RWPE1 (cell line): ENCODE measurements at regions not wholly inside any gene's neighbourhood (a gene's known extent, or its start where the extent isn't known, plus 50 kb on each side); places are given as distances from the start of the nearest gene placed in this dataset.
"Not testable (repeated sequence)": the region's sequence is repeated elsewhere in the genome, so short reads cannot be mapped to it uniquely, and the experiment has no call there.

Source experiments
- CTCF ChIA-PET: fragments of 350-600 bp; sonication (Branson Sonifier 250); formaldehyde crosslinking; extraction: SDS; loops from one replicate; lab custom pipeline; 2021; lab: Yijun Ruan, JAX
- POLR2A ChIA-PET: fragments of 400-600 bp; formaldehyde crosslinking; extraction: SDS; loops from one replicate; lab custom pipeline; 2020; ENCODE audit warnings: antibody characterized with exemption; ENCODE audit not compliant: low non-redundant PET; lab: Yijun Ruan, JAX
- DNase-seq: peaks from one replicate; pipeline ENCODE4 v3.0.0; 2012; ENCODE audit warnings: low spot score
- H3K27ac ChIP-seq: fragments of 450-650 bp; 2 replicates; pipeline ENCODE4 v1.5.1; 2017
- CTCF ChIP-seq: fragments of 450-650 bp; conservative IDR thresholded peaks from 2 replicates; pipeline ENCODE4 v1.5.1; 2017; ENCODE audit warnings: low read depth, mild to moderate bottlenecking

GRCh38 chr3:64368257-64369020, 143.2 kb upstream of the PRICKLE2 start:
- ChIA-PET POLR2A (no interaction called here), CTCF (interaction anchor here (0.7 kb wide), 1 partner anchor 712 kb away, joined by 3 read pairs; no protein-coding TSS in a partner anchor)
- H3K27ac ChIP-seq = no peak overlapping the region
- TF ChIP-seq CTCF = no peak
- no peak for DNase-seq

DNA sequence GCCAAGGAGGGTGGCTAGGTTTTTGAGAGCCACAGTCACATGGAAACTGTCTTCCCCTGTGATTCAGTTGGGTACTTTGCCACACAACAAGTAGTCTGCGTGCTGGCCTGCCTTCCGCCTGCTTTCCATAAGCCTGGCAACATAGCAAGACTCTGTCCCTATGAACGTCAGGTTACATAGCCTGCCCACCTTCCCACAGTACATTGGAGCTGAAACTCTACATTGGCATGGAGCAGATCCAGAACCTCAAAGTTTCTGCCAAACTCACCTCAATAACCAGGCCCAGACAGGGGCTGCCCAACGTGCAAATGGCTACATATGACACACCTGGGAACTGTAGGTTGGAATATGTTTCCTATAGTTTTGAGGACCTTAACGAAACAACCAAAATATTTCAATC, 140.6 kb upstream of the PRICKLE2 start:
- no peak overlapping the region for H3K27ac ChIP-seq
- ChIA-PET CTCF (no interaction called here), POLR2A (no interaction called here)
- no peak for TF ChIP-seq CTCF
- no peak for DNase-seq

GRCh38 chr3:64363842-64364241, 138.6 kb upstream of the PRICKLE2 start:
- CTCF ChIA-PET = no interaction called here
- no peak for DNase-seq
- no peak overlapping the region for H3K27ac ChIP-seq
- TF ChIP-seq CTCF = no peak
- POLR2A ChIA-PET = no interaction called here

- CTCF ChIA-PET = interaction anchor here (0.6 kb wide), 1 partner anchor 421 kb away, joined by 3 read pairs; no protein-coding TSS in a partner anchor
- TF ChIP-seq CTCF = no peak
- no peak overlapping the region for H3K27ac ChIP-seq
- DNase-seq = peak; percentile 11
- POLR2A ChIA-PET = no interaction called here
Observed at GRCh38 chr3:64361962-64362735, 136.9 kb upstream of the PRICKLE2 start.

DNA sequence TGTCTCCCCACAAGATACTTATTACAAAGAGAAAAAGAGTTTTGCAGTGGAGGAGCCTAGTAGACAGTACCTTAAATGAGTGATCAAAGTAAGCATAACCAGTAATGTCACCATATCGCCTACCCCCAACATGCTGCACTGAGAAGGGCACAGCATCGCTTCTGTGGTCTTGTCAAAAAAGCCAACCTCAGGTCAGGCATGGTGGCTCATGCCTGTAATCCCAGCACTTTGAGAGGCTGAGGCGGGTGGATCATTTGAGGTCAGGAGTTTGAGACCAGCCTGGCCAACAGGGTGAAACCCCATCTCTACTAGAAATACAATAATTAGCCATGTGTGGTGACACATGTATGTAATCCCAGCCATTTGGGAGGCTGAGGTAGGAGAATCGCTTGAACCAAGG, 135.8 kb upstream of the PRICKLE2 start:
- CTCF ChIA-PET, POLR2A ChIA-PET, DNase-seq: not testable (repeated sequence)
- peak overlapping the region; percentile 61 for H3K27ac ChIP-seq

- no peak overlapping the region for H3K27ac ChIP-seq
- TF ChIP-seq CTCF = no peak
- ChIA-PET CTCF (no interaction called here), POLR2A (no interaction called here)
- DNase-seq = no peak
Observed at GRCh38 chr3:64360280-64360679, 135.0 kb upstream of the PRICKLE2 start.

- CTCF ChIA-PET = no interaction called here
- POLR2A ChIA-PET = no interaction called here
- TF ChIP-seq CTCF = no peak
- no peak for DNase-seq
- no peak overlapping the region for H3K27ac ChIP-seq
Observed at GRCh38 chr3:64359735-64360134, 134.5 kb upstream of the PRICKLE2 start.
